Ascending aorta (tissue), 2 donors: ENCODE measurements at regions not wholly inside any gene's neighbourhood (a gene's known extent, or its start where the extent isn't known, plus 50 kb on each side); places are given as distances from the start of the nearest gene placed in this dataset.

Experiments
- DNase-seq, 2 donors: peaks; one replicate each; pipeline ENCODE4 v3.0.0-alpha.2; 2019; ENCODE audit warnings: low spot score in 2 of 2
- H3K27ac ChIP-seq, 2 donors: fragments of 200-600 bp; sonication (generic); one replicate each; pipeline ENCODE4 v1.5.1; 2016 to 2017; ENCODE audit warnings: mild to moderate bottlenecking in 1 of 2
- H3K27me3 ChIP-seq: fragments of 200-600 bp; sonication (generic); one replicate; pipeline ENCODE4 v1.5.1; 2017
- H3K36me3 ChIP-seq, 2 donors: fragments of 200-600 bp; sonication (generic); one replicate each; pipeline ENCODE4 v1.5.1; 2016
- H3K4me1 ChIP-seq, 2 donors: fragments of 200-600 bp; sonication (generic); one replicate each; pipeline ENCODE4 v1.5.1; 2016 to 2017; ENCODE audit warnings: mild to moderate bottlenecking in 1 of 2
- H3K4me3 ChIP-seq, 2 donors: fragments of 200-600 bp; sonication (generic); one replicate each; pipeline ENCODE4 v1.5.1; 2016 to 2017; ENCODE audit warnings: mild to moderate bottlenecking in 1 of 2
- H3K9me3 ChIP-seq, 2 donors: fragments of 200-600 bp; sonication (generic); one replicate each; pipeline ENCODE4 v1.5.1; 2016
- intact Hi-C: fragments of 100-400 bp; cut with DNase I; formaldehyde crosslinking; loops from one replicate; pipeline ENCODE4 v1.15.1; 2023
- TF ChIP-seq, protein P1 (sequence below), 3 experiments: fragments of 200-600 bp in 2 of 3; fragments of 450-650 bp in 1 of 3; sonication (generic) in 2 of 3; IDR thresholded peaks; one replicate each; pipeline ENCODE4 v1.5.1; 2016 to 2019; ENCODE audit warnings: antibody characterized with exemption in 3 of 3, mild to moderate bottlenecking in 1 of 3, moderate library complexity in 1 of 3

DNA sequence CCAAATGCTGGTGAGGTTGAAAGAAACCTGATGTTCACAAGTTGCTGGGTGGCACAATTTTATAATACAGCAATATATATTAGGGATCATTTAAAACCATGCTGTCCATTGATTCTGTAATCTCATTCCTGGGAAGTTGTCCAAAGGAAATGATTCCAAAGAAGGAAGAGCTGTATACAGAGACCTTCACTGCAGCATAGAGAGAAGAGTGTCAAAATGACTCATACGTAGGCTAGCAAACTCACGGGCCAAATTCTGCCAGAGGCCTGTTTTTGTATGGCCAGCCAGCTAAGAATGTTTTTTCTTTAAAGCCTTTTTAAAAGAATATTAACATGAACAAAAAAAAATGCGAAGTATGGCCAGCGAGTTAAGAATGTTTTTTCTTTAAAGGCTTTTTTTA lies 69.2 kb upstream of the MED13L start:
- intact Hi-C loops, result loop anchor here (2.0 kb wide), 1 partner anchor 60 kb away; no protein-coding TSS in a partner anchor
- H3K27ac ChIP-seq, result no peak overlapping the region
- H3K4me3 ChIP-seq, result no peak overlapping the region
- no peaks in the 10 kb centered on the region for H3K9me3 ChIP-seq
- TF ChIP-seq, protein P1, sequence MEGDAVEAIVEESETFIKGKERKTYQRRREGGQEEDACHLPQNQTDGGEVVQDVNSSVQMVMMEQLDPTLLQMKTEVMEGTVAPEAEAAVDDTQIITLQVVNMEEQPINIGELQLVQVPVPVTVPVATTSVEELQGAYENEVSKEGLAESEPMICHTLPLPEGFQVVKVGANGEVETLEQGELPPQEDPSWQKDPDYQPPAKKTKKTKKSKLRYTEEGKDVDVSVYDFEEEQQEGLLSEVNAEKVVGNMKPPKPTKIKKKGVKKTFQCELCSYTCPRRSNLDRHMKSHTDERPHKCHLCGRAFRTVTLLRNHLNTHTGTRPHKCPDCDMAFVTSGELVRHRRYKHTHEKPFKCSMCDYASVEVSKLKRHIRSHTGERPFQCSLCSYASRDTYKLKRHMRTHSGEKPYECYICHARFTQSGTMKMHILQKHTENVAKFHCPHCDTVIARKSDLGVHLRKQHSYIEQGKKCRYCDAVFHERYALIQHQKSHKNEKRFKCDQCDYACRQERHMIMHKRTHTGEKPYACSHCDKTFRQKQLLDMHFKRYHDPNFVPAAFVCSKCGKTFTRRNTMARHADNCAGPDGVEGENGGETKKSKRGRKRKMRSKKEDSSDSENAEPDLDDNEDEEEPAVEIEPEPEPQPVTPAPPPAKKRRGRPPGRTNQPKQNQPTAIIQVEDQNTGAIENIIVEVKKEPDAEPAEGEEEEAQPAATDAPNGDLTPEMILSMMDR (IDR thresholded peaks at IDR 0.05), result no peak
- no peaks in the 10 kb centered on the region for H3K27me3 ChIP-seq
- DNase-seq, result peak in 1 of 2 donors; percentile 72
- H3K36me3 ChIP-seq, result no peaks in the 10 kb centered on the region
- peaks cover 2 to 15% of the 10 kb centered on the region in 2 donors for H3K4me1 ChIP-seq

- Histone ChIP-seq H3K36me3 (no peaks in the 10 kb centered on the region), H3K4me3 (no peak overlapping the region), H3K9me3 (no peaks in the 10 kb centered on the region), H3K4me1 (peaks cover 2 to 15% of the 10 kb centered on the region in 2 donors), H3K27ac (peak overlapping the region in 1 of 2 donors; percentile 12), H3K27me3 (no peaks in the 10 kb centered on the region)
- TF ChIP-seq, protein P1 (IDR thresholded peaks at IDR 0.05), result no peak
- DNase-seq, result no peak
- intact Hi-C loops, result loop anchor here (2.0 kb wide), 1 partner anchor 60 kb away; no protein-coding TSS in a partner anchor
These were observed 69.8 kb upstream of the MED13L start for GRCh38 chr12:116347265-116347664.

GRCh38 chr12:116352315-116352835 lies 74.9 kb upstream of the MED13L start:
- H3K4me3 ChIP-seq, result no peak overlapping the region
- intact Hi-C loops, result no loop called here
- H3K27ac ChIP-seq, result no peak overlapping the region
- DNase-seq, result no peak
- peaks cover 0 to 5% of the 10 kb centered on the region in 2 donors for H3K4me1 ChIP-seq
- H3K27me3 ChIP-seq, result no peaks in the 10 kb centered on the region
- no peaks in the 10 kb centered on the region for H3K9me3 ChIP-seq
- H3K36me3 ChIP-seq, result no peaks in the 10 kb centered on the region
- TF ChIP-seq, protein P1 (IDR thresholded peaks at IDR 0.05), result no peak

DNA sequence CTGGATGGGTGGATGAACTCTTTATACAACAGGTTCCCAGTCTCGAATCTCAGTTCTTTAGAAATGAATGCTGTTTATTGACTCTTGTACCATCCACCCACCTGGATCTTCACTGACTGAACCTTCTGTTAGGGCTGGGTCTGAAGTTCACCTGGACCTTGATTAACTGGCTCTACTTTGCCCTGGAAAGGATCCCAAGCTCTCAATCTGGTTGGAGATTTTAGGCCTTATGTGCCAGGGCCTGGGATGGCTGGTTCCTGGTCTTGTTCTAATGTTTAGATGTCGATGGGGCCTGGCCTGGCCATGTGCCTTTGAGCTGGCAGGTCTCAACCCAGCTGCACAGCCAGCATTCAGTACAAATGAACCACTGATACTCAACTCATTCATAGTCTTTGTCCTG lies 76.5 kb upstream of the MED13L start:
- TF ChIP-seq, protein P1 (IDR thresholded peaks at IDR 0.05), result no peak
- no peak overlapping the region for H3K27ac ChIP-seq
- H3K4me1 ChIP-seq, result peaks cover 0 to 5% of the 10 kb centered on the region in 2 donors
- no peak for DNase-seq
- no peaks in the 10 kb centered on the region for H3K36me3 ChIP-seq
- intact Hi-C loops, result no loop called here
- no peaks in the 10 kb centered on the region for H3K9me3 ChIP-seq
- H3K4me3 ChIP-seq, result no peak overlapping the region
- no peaks in the 10 kb centered on the region for H3K27me3 ChIP-seq

- peaks cover 0 to 9% of the 10 kb centered on the region in 2 donors for H3K4me1 ChIP-seq
- H3K9me3 ChIP-seq, result no peaks in the 10 kb centered on the region
- TF ChIP-seq, protein P1 (IDR thresholded peaks at IDR 0.05), result no peak
- H3K4me3 ChIP-seq, result no peak overlapping the region
- no peak for DNase-seq
- no peaks in the 10 kb centered on the region for H3K36me3 ChIP-seq
- intact Hi-C loops, result no loop called here
- H3K27ac ChIP-seq, result no peak overlapping the region
- H3K27me3 ChIP-seq, result no peaks in the 10 kb centered on the region
These were observed 77.0 kb upstream of the MED13L start for GRCh38 chr12:116354534-116354933.
